HuH-7.5 (cell line): ENCODE measurements at regions not wholly inside any gene's neighbourhood (a gene's known extent, or its start where the extent isn't known, plus 50 kb on each side); places are given as distances from the start of the nearest gene placed in this dataset.
"Not testable (repeated sequence)": the region's sequence is repeated elsewhere in the genome, so short reads cannot be mapped to it uniquely, and the experiment has no call there.

Source experiments
- DNase-seq: peaks from one replicate; pipeline ENCODE4 v3.0.0; 2011; ENCODE audit warnings: low spot score

- no peak for DNase-seq
Observed at GRCh38 chr13:81247711-81248110, 906.8 kb upstream of the SPRY2 start.

DNA sequence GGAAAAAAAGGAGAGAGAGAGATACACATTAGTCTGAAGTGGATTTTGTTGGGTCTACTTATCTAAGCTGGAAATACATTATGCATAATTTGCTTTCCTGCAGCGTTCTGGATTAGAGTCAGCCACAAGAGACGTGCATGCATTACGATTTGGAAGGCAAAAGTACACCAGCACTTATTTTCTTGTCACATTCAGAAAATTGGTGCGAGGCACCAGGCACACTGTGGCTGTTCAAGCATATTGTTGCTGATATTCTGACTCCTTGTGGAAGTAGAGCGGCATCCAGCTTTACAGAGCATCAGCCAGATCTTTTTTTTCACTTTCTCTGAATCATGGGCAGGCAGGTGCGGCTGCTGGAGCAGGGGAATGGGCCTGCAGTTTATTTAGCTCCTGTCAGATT, 905.6 kb upstream of the SPRY2 start:
- DNase-seq = no peak

GRCh38 chr13:81244011-81244410, 903.1 kb upstream of the SPRY2 start:
- no peak for DNase-seq

DNA sequence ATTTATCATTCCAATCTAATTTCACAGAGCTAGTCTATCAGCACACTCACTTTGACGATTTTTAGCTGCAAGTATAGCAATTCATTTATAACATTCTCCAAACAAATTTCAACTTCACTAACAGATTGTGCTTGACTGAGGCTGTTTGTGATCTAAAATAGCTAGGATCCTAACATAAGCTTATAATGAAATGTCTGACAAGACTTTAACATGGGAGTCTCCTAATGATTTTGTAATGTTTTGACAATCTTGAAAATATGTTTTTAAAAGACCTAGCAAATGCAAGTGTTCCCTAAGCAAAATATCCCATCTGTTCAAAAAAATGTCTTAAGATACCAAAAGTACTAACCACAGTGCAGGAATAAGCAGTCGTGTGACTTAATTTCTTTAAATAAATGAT, 889.5 kb upstream of the SPRY2 start:
- no peak for DNase-seq

DNA sequence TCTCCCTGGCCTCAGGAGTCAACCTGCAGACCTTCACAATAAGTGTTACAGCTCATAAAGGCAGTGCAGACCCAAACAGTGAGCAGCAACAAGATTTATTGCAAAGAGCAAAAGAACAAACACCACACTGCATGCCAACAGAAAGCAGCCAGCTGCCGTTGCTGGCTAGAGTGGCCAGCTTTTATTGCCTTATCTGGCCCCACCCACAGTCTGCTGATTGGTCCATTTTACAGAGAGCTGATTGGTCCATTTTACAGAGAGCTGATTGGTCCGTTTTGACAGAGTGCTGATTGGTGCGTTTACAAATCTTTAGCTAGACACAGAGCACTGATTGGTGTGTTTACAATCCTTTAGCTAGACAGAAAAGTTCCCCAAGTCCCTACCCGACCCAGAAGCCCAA, 885.9 kb upstream of the SPRY2 start:
- not testable (repeated sequence) for DNase-seq

GRCh38 chr13:81224209-81224833, 883.4 kb upstream of the SPRY2 start:
- no peak for DNase-seq

GRCh38 chr13:81223778-81224177, 882.9 kb upstream of the SPRY2 start:
- no peak for DNase-seq

GRCh38 chr13:81211713-81212112, 870.8 kb upstream of the SPRY2 start:
- DNase-seq = no peak

DNA sequence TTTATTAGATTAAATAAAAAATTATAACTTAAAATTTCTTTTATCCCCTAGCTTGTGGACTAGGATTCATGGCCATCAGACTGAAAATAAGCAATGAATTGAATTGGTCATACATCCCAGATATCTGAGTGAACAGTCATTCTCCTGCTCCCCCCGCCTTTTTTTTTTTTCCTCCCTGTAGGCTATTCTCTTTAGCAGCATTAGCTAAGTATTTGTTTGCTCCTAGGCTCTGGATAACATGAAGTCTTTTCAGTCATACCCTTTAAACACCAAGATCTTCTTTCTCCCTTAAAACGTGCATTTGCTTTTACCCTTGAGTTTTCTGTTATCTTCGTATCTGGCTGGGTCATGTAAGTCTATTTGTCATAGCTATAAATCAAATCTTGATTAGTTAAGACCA, 866.7 kb upstream of the SPRY2 start:
- DNase-seq = no peak

DNA sequence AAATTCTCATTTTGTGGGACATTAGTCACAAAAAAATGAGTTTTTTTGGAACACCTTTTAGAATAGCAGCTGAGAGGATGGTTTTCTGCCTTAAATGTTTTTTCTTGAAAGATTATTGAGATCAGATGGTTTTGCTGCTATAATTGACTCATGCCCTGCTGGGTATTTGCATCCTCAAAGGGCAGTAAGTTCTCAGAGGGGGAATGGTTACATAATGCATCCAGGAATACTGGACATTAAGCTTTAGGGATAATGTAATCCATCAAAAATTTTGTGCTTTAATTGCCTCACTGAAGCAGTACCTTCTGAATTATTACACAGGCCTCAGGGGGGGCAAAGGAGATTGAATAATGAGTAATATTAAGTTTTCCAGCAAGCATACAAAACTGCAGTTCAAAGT, 866.3 kb upstream of the SPRY2 start:
- DNase-seq = no peak

DNA sequence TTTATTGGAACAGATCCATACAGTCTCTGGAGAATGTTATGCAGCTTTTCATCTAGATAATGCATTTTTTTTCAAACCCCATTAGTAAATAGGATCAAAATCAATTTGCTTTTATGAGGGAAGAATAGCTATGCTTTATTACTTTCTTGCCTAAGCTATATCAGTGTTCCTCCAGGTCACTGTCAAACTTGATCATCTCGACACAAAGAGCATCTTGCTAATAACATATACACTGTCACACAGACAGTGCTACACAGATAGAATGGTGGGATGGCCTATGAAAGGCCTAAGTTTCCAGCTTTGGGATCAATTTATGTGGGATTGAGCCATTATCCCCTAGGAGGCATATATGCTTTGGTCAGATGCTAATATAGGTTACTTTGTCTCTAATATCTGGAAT, 862.9 kb upstream of the SPRY2 start:
- DNase-seq = no peak

DNA sequence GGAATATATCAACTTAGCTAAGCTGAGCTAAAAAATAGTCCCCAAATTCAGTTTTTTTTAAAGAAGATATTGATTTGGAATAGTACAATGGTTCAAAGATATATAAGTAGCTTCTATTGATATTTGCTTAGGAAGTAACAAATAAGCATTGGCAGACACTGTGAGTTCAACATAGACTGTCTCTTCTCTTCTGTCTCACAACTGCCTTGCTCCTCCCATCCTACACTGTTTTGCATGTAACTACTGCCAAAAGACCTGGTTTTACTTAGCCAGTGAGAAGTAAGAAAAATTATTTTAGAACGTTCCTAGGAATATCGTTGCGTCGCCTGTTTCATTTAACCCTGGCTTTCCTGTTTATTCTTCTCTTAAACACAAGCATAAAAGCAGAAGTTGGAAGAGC, 859.0 kb upstream of the SPRY2 start:
- DNase-seq = no peak

- DNase-seq = no peak
Observed at GRCh38 chr13:81197966-81198365, 857.0 kb upstream of the SPRY2 start.

DNA sequence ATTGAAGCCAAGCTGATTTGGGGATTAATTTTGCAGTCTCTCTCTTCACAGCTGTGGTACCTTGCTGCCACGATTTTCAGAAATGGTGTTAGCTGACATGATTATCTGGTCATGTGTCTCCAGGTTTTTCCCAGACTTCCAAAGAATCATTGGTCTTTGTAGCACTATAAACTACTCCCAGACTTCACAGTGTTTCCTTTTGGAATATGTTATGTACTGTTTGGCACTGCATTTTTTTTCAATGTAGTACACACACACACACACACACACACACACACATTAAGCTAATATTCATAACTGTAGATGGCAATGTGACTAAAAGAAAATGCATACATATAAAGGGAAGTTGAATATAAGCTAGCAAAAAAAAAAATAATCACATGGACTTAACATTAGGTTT, 856.6 kb upstream of the SPRY2 start:
- DNase-seq = no peak

- no peak for DNase-seq
Observed at GRCh38 chr13:81194362-81194761, 853.4 kb upstream of the SPRY2 start.

GRCh38 chr13:81184556-81185265, 843.8 kb upstream of the SPRY2 start:
- no peak for DNase-seq

GRCh38 chr13:81172603-81173002, 831.7 kb upstream of the SPRY2 start:
- no peak for DNase-seq

- no peak for DNase-seq
Observed at GRCh38 chr13:81171065-81171647, 830.2 kb upstream of the SPRY2 start.

- DNase-seq = not testable (repeated sequence)
Observed at GRCh38 chr13:81163823-81164222, 822.9 kb upstream of the SPRY2 start.

GRCh38 chr13:81153478-81153877, 812.6 kb upstream of the SPRY2 start:
- no peak for DNase-seq

- no peak for DNase-seq
Observed at GRCh38 chr13:81148822-81149221, 807.9 kb upstream of the SPRY2 start.

DNA sequence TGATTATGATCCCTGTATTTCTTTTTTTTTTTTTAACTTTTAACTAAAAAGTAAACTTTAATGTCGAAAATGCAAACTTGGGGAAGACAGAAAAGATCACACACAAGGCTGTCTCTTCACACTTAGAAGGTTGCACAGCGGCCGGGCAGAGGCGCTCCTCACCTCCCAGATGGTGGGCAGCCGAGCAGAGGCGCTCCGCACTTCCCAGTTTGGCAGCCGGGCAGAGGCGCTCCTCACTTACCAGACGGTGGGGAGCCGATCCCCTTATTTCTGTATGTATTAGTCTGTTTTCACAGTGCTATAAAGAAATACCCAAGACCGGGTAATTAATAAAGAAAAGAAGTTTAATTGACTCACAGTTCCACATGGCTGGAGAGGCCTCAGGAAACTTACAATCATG, 805.6 kb upstream of the SPRY2 start:
- DNase-seq = not testable (repeated sequence)

DNA sequence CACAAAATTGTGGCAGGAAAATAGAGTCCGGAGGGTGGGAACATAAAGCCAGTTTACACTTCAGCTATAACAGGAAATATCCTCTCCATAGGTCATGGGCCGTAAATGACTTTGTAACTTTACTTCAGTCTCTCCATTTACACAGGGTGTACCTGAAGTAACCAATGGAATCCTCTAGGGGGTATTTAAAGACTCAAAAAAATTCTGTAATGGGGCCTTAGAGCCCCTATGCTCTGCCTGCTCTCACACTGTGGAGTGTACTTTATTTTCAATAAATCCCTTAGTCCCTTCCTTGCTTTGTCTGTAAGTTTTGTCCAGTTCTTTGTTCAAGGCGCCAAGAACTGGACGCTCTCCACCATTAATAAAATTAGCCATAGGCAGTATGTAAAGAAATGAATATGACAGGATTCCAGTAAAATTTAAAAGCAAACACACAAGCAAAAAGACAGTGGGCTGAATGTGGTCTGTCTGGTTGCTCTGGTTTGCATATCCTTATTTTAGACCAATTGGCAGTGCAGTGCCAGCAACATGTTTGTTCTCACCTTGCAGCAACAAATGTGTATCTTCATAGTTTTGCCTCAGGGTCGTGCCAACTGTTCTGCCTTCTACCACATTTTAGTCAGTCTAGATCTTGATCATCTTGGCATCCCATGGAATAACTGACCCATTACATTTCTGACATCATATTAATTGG, 801.5 kb upstream of the SPRY2 start:
- no peak for DNase-seq
